ENCODE measurements at regions not wholly inside any gene's neighbourhood (a gene's known extent, or its start where the extent isn't known, plus 50 kb on each side); places are given as distances from the start of the nearest gene placed in this dataset.

GRCh38 chr10:104563051-104563450 is 78.0 kb upstream of the SORCS3 start:
- TF ChIP-seq, protein P1, sequence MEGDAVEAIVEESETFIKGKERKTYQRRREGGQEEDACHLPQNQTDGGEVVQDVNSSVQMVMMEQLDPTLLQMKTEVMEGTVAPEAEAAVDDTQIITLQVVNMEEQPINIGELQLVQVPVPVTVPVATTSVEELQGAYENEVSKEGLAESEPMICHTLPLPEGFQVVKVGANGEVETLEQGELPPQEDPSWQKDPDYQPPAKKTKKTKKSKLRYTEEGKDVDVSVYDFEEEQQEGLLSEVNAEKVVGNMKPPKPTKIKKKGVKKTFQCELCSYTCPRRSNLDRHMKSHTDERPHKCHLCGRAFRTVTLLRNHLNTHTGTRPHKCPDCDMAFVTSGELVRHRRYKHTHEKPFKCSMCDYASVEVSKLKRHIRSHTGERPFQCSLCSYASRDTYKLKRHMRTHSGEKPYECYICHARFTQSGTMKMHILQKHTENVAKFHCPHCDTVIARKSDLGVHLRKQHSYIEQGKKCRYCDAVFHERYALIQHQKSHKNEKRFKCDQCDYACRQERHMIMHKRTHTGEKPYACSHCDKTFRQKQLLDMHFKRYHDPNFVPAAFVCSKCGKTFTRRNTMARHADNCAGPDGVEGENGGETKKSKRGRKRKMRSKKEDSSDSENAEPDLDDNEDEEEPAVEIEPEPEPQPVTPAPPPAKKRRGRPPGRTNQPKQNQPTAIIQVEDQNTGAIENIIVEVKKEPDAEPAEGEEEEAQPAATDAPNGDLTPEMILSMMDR (IDR thresholded peaks at IDR 0.05): no peak
- TF ChIP-seq POLR2A (IDR thresholded peaks at IDR 0.05): no peak
